Osteocyte (in vitro differentiated cells): ENCODE measurements at regions not wholly inside any gene's neighbourhood (a gene's known extent, or its start where the extent isn't known, plus 50 kb on each side); places are given as distances from the start of the nearest gene placed in this dataset.
"Not testable (repeated sequence)": the region's sequence is repeated elsewhere in the genome, so short reads cannot be mapped to it uniquely, and the experiment has no call there.

Experiments used
- DNase-seq: peaks from one replicate; pipeline ENCODE4 v3.0.0; 2021; ENCODE audit warnings: mixed read lengths; ENCODE audit not compliant: unreplicated experiment; ENCODE audit errors: extremely low spot score
- H3K27ac Mint-ChIP-seq: one replicate; pipeline ENCODE4 v1.8.0; 2021; ENCODE audit warnings: mild to moderate bottlenecking, mixed read lengths; ENCODE audit not compliant: unreplicated experiment
- H3K27me3 Mint-ChIP-seq: one replicate; pipeline ENCODE4 v1.8.0; 2021; ENCODE audit warnings: mixed read lengths; ENCODE audit not compliant: unreplicated experiment
- H3K36me3 Mint-ChIP-seq: one replicate; pipeline ENCODE4 v1.8.0; 2021; ENCODE audit warnings: mixed read lengths; ENCODE audit not compliant: unreplicated experiment
- H3K4me1 Mint-ChIP-seq: one replicate; pipeline ENCODE4 v1.8.0; 2021; ENCODE audit warnings: mixed read lengths; ENCODE audit not compliant: unreplicated experiment
- H3K4me3 Mint-ChIP-seq: one replicate; pipeline ENCODE4 v1.8.0; 2021; ENCODE audit warnings: mild to moderate bottlenecking, moderate library complexity, mixed read lengths; ENCODE audit not compliant: unreplicated experiment
- H3K9me3 Mint-ChIP-seq: one replicate; pipeline ENCODE4 v1.8.0; 2021; ENCODE audit warnings: mixed read lengths; ENCODE audit not compliant: unreplicated experiment
- TF ChIP-seq, protein P1 (sequence below): fragments of 200-600 bp; sonication (generic); IDR thresholded peaks from 2 replicates; pipeline ENCODE4 v1.5.0; 2021; ENCODE audit warnings: antibody characterized with exemption, mild to moderate bottlenecking, moderate library complexity

DNA sequence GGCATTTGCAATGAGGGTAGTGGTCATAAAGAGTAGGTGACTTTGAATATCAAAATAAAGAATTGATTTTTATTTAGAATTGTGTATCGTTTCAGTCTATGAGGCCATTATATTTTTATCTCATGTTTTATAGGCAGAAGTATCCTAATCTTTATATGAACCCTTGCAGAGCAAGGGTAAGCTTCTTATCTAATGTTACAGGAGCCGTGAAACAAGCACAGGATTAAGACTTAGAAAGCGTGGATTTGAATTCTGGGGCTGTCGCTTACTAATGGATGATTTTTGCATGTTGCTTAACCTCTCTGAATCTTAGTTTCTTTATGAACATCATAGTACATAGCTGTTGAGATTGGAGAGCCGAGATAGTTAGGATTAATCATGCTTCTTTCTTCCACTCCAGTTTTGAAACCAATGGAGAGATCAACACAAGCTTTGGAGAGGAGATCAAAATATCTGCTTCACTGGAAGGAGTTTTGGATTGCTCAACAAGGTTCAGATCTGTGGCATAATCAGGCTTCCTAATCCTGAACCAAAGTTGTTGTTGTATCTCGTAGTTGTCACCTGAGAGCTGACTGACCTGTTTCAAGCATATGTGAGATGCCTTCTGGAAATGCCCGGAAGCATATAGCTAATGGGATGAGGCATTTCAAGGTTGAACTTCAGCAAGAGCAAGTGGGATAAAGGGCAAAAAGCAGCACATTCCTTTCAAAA lies 166.9 kb upstream of the GK2 start:
- H3K4me1 Mint-ChIP-seq = no peaks in the 10 kb centered on the region
- H3K27me3 Mint-ChIP-seq = no peaks in the 10 kb centered on the region

DNA sequence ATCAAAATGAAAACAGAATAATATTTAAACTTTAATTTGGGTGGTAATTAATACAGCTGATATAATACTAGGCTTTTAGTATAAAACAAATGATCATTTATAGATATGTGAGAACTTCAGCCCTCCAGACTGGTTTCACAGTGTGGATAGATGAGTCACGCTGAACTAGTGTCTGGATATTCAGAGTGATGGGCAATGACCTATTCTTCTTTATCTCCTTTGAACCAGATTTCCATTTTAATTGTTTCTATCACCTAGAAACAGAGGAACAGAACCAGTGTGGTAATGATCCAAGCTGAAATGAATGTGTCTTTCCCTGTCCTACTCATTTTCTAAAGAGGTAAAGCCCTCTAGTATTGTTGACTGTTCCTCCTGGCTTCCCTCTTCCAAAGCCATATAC lies 155.2 kb upstream of the GK2 start:
- TF ChIP-seq, protein P1, sequence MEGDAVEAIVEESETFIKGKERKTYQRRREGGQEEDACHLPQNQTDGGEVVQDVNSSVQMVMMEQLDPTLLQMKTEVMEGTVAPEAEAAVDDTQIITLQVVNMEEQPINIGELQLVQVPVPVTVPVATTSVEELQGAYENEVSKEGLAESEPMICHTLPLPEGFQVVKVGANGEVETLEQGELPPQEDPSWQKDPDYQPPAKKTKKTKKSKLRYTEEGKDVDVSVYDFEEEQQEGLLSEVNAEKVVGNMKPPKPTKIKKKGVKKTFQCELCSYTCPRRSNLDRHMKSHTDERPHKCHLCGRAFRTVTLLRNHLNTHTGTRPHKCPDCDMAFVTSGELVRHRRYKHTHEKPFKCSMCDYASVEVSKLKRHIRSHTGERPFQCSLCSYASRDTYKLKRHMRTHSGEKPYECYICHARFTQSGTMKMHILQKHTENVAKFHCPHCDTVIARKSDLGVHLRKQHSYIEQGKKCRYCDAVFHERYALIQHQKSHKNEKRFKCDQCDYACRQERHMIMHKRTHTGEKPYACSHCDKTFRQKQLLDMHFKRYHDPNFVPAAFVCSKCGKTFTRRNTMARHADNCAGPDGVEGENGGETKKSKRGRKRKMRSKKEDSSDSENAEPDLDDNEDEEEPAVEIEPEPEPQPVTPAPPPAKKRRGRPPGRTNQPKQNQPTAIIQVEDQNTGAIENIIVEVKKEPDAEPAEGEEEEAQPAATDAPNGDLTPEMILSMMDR = no peak
- no peak overlapping the region for H3K4me3 Mint-ChIP-seq
- H3K27me3 Mint-ChIP-seq = peaks cover 6% of the 10 kb centered on the region
- H3K36me3 Mint-ChIP-seq = no peaks in the 10 kb centered on the region
- no peak for DNase-seq
- H3K4me1 Mint-ChIP-seq = no peaks in the 10 kb centered on the region
- no peak overlapping the region for H3K27ac Mint-ChIP-seq
- H3K9me3 Mint-ChIP-seq = no peaks in the 10 kb centered on the region

More for the DNA sequence above, 166.9 kb upstream of the GK2 start:
- TF ChIP-seq, protein P1 = no peak
- Mint-ChIP-seq H3K4me3 (no peak overlapping the region), H3K27ac (no peak overlapping the region), H3K9me3 (no peaks in the 10 kb centered on the region), H3K36me3 (no peaks in the 10 kb centered on the region)
- DNase-seq = no peak

DNA sequence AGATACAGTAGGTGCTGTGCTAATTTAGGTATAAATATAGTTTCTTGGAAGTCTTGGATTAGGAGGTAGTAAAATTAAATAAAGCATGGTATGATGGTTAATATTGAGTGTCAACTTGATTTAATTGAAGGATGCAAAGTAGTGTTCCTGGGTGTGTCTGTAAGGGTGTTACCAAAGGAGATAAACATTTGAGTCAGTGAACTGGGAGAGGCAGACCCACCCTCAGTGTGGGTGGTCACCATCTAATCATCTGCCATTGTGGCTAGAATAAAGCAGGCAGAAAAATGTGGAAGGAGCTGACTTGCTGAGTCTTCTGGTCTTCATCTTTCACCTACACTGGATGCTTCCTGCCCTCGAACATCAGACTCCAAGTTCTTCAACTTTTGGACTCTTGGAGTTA lies 153.7 kb upstream of the GK2 start:
- Mint-ChIP-seq H3K27me3 (peaks cover 6% of the 10 kb centered on the region), H3K4me3 (no peak overlapping the region), H3K9me3 (no peaks in the 10 kb centered on the region), H3K27ac (no peak overlapping the region), H3K4me1 (no peaks in the 10 kb centered on the region), H3K36me3 (no peaks in the 10 kb centered on the region)
- DNase-seq = no peak
- TF ChIP-seq, protein P1 = no peak

DNA sequence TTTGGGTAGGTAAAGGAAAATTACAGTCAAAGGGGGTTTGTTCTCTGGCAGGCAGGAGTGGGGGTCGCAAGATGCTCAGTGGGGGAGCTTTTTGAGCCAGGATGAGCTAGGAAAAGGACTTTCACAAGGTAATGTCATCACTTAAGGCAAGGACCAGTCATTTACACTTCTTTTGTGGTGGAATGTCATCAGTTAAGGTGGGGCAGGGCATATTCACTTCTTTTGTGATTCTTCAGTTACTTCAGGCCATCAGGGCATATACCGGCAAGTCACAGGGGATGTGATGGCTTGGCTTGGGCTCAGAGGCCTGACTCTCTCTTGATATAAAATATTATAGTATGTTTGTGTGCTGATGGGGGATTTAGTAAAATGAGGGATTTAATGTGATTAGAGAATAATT lies 151.4 kb upstream of the GK2 start:
- DNase-seq, H3K4me1 Mint-ChIP-seq, H3K27ac Mint-ChIP-seq, H3K4me3 Mint-ChIP-seq, H3K36me3 Mint-ChIP-seq, H3K27me3 Mint-ChIP-seq, H3K9me3 Mint-ChIP-seq: not testable (repeated sequence)

DNA sequence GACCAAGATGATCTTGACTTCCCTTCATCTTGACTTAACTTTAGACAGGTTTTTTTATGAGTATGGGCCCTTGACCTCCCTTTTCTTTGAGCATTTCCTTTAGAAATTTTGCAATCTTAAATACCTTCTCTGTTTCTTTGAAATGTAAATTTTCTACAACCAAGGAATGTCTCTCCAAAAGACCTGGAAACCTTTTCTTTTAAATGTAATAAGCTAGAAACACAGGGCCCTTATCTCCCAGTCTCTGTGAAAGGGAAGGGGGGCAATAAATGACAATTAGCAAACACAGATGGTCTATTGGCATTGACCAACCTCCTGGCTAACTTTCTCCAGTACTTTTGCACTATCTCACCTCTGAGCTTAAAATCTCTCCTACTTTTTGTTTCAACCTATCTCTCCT lies 144.3 kb upstream of the GK2 start:
- H3K27me3 Mint-ChIP-seq = no peaks in the 10 kb centered on the region
- no peaks in the 10 kb centered on the region for H3K9me3 Mint-ChIP-seq
- DNase-seq = no peak
- TF ChIP-seq, protein P1 = no peak
- no peaks in the 10 kb centered on the region for H3K4me1 Mint-ChIP-seq
- H3K36me3 Mint-ChIP-seq = no peaks in the 10 kb centered on the region
- no peak overlapping the region for H3K4me3 Mint-ChIP-seq
- H3K27ac Mint-ChIP-seq = no peak overlapping the region
